Heart left ventricle (tissue), 16 donors: ENCODE measurements at regions not wholly inside any gene's neighbourhood (a gene's known extent, or its start where the extent isn't known, plus 50 kb on each side); places are given as distances from the start of the nearest gene placed in this dataset.

Source experiments
- ATAC-seq, 4 donors: fragments of 200-7000 bp; cut with Tn5 transposase; one replicate each; pipeline ENCODE4 v1.9.1; 2020 to 2022; ENCODE audit warnings: moderate library complexity in 4 of 4, mild to moderate bottlenecking in 3 of 4, moderate number of reproducible peaks in 1 of 4
- DNase-seq, 5 donors: peaks; one replicate each; pipeline ENCODE4 v3.0.0-alpha.2; 2020
- H3K27ac ChIP-seq, 12 donors: fragments of 200-600 bp; sonication (generic) in 4 of 12; one replicate each; pipeline versions ENCODE4 v1.5.0 to v1.8.0; 2016 to 2022; ENCODE audit warnings: mild to moderate bottlenecking in 2 of 12
- H3K27me3 ChIP-seq, 9 donors: fragments of 200-600 bp; sonication (generic) in 2 of 9; one replicate each; pipeline versions ENCODE4 v1.5.1 to v1.8.0; 2016 to 2022; ENCODE audit warnings: mild to moderate bottlenecking in 3 of 9
- H3K36me3 ChIP-seq, 9 donors: fragments of 200-600 bp; sonication (generic) in 2 of 9; one replicate each; pipeline versions ENCODE4 v1.5.0 to v1.8.0; 2018 to 2022; ENCODE audit warnings: mild to moderate bottlenecking in 2 of 9
- H3K4me1 ChIP-seq, 12 donors: fragments of 200-600 bp; sonication (generic) in 4 of 12; one replicate each; pipeline versions ENCODE4 v1.5.0 to v1.8.0; 2016 to 2022; ENCODE audit warnings: mild to moderate bottlenecking in 3 of 12
- H3K4me3 ChIP-seq, 12 donors: fragments of 200-600 bp; sonication (generic) in 4 of 12; one replicate each; pipeline versions ENCODE4 v1.5.0 to v1.8.0; 2017 to 2022; ENCODE audit warnings: mild to moderate bottlenecking in 9 of 12, moderate library complexity in 4 of 12
- H3K9me3 ChIP-seq, 12 donors: fragments of 200-600 bp; sonication (generic) in 4 of 12; one replicate each; pipeline versions ENCODE4 v1.5.0 to v1.8.0; 2016 to 2022; ENCODE audit warnings: mild to moderate bottlenecking in 1 of 12
- POLR2A ChIP-seq, 2 donors: fragments of 450-650 bp; IDR thresholded peaks; one replicate each; pipeline ENCODE4 v1.6.1; 2017; ENCODE audit warnings: antibody characterized with exemption in 2 of 2, mild to moderate bottlenecking in 2 of 2, moderate library complexity in 2 of 2
- WGBS, 4 donors: extraction: QIAGEN DNeasy Blood & Tissue Kit in 2 of 4; methylation state at CpG; one replicate each; pipeline versions ENCODE4 v1.1.5 to v1.1.7; 2013 to 2018; 5-methylcytosine and 5-hydroxymethylcytosine counted together
- intact Hi-C, 10 donors: fragments of 100-400 bp; cut with DNase I; formaldehyde crosslinking; loops; one replicate each; pipeline versions ENCODE4 v1.11.1 to v1.14.2; 2022
- TF ChIP-seq, protein P1 (sequence below), 12 donors: fragments of 200-600 bp; sonication (generic) in 4 of 12; IDR thresholded peaks; one replicate each; pipeline versions ENCODE4 v1.5.0 to v1.8.0; 2018 to 2022; ENCODE audit warnings: antibody characterized with exemption in 12 of 12, mild to moderate bottlenecking in 5 of 12
- donor health status: ischemic (EF 13 %, LVEDD 7.1; RV severe dilation, severe dysfunction).
- donor health status: healthy with polysubstance abuse.
- donor health status: DM: no; HTN: yes; CAD: no.
- donor health status: DM: no; HTN: no; CAD: no.
- donor health status: ischemic (EF 25% LVEDD 6.9; RV normal size, moderate dysfunction).
- donor health status: ischemic (EF 25% LVEDD 5.7; RV mildly dilated, moderate dysfunction).
- donor health status: healthy.
- donor health status: DM: yes; HTN: yes; CAD: no.
- donor health status: ischemic (EF 35%, LVEDD 5.7; RV mildly dilated, moderate dysfunction).
- donor health status: nonischemic (EF 11% LVEDD 7.7; RV severe dilation, severe dysfunction).
- donor health status: DM: yes; HTN: yes; CAD: no.
- donor health status: PGD.
- donor health status: ischemic (EF 29% LVEDD 5.4; RV normal size, mild dysfunction).
- donor health status: nonischemic (EF 23%, LVEDD 6.1; RV moderate dilation, normal function).

DNA sequence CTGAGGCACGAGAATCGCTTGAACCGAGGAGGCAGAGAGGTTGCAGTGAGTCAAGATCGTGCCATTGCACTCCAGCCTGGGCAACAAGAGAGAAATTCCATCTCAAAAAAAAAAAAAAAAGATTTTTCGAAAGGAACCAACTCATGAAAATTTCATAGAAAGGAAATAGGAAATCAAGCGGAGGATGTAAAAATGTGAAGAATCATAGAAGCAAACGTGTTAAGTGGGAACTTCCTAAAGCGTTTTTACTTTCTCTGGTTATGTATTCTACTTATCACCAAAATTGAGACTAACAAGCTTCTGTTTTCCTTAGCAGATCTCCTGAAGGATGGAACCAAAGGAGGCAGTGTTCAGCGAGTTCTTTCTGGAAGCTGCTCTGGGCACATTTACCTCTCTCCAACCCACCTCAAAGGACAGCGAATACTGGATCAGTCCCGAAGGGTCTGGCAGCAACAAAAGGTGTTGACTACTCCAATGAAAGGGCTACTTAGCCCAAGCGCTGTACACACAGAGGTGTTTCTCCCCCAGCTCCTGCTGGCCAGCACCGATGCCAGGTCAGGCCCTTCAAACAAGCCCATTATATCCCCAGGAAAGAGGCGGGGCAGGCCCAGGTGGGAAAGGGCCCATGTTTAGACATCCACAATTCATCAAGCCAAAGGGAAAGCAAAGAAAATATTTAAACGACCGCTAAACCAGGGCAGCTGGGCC lies 327.5 kb upstream of the JARID2 start:
- Histone ChIP-seq H3K9me3 (no peaks in the 10 kb centered on the region), H3K27ac (no peak overlapping the region), H3K4me3 (no peak overlapping the region), H3K27me3 (no peaks in the 10 kb centered on the region), H3K36me3 (no peaks in the 10 kb centered on the region), H3K4me1 (peaks cover 0 to 27% (median 7%) of the 10 kb centered on the region in 12 donors)
- intact Hi-C loops = no loop called here
- TF ChIP-seq, protein P1, sequence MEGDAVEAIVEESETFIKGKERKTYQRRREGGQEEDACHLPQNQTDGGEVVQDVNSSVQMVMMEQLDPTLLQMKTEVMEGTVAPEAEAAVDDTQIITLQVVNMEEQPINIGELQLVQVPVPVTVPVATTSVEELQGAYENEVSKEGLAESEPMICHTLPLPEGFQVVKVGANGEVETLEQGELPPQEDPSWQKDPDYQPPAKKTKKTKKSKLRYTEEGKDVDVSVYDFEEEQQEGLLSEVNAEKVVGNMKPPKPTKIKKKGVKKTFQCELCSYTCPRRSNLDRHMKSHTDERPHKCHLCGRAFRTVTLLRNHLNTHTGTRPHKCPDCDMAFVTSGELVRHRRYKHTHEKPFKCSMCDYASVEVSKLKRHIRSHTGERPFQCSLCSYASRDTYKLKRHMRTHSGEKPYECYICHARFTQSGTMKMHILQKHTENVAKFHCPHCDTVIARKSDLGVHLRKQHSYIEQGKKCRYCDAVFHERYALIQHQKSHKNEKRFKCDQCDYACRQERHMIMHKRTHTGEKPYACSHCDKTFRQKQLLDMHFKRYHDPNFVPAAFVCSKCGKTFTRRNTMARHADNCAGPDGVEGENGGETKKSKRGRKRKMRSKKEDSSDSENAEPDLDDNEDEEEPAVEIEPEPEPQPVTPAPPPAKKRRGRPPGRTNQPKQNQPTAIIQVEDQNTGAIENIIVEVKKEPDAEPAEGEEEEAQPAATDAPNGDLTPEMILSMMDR (IDR thresholded peaks at IDR 0.05) = no peak
- no peak for TF ChIP-seq POLR2A (IDR thresholded peaks at IDR 0.05)
- ATAC-seq (no peak), DNase-seq (no peak)
- WGBS, 4 donors = 90 to 94% (median 92%) methylated on average over 16 of the region's 16 CpGs

DNA sequence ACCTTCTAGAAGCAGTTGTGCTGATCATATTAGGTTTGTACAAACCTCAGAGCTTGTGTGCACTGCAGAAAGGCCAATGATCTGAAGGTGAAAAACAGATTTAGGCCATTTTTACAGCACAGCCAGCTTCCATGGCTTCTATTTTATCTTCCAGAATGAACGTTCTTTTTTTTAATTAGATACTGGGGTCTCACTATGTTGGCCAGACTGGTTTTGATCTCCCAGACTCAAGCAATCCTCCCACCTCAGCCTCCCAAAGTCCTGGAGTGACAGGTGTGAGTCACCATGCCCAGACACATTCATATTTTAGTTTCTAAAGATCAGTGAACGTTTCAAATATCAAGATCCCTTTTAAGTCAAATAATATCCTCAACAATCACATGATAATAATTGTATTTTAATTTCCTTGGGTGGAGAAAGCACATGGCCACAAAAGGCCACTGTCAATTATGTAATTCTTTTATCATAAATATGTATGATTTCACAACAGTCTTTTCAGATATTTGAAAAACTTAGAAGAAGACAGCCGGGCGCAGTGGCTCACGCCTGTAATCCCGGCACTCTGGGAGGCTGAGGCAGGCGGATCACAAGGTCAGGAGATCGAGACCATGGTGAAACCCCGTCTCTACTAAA lies 326.7 kb upstream of the JARID2 start:
- WGBS, 4 donors = 89 to 94% (median 94%) methylated on average over 9 of the region's 9 CpGs
- H3K36me3 ChIP-seq = no peaks in the 10 kb centered on the region
- ATAC-seq (no peak), DNase-seq (no peak)
- H3K9me3 ChIP-seq = no peaks in the 10 kb centered on the region
- no peak for TF ChIP-seq POLR2A (IDR thresholded peaks at IDR 0.05)
- TF ChIP-seq, protein P1 (IDR thresholded peaks at IDR 0.05) = no peak
- intact Hi-C loops = no loop called here
- H3K4me1 ChIP-seq = peaks cover 0 to 35% (median 7%) of the 10 kb centered on the region in 12 donors
- H3K27ac ChIP-seq = no peak overlapping the region
- H3K4me3 ChIP-seq = no peak overlapping the region
- no peaks in the 10 kb centered on the region for H3K27me3 ChIP-seq

DNA sequence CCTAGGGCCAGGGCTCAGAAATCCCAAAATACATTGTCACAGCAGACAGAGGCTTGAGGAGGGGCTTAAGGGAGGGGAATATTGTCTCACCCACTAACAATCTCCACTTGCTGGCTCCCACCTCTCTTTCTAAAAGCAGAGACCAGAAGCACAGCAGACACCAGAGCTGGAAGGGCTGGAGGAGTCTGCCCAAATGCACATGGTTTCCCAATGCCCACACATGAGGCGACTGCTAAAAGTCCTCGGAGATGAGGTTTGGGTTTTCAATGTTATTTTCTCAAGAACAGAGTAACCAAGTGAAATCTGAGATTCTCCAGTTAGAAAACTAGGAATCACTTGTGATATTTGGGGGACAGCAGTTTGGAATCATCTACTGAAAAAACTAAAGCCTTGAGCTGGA lies 325.6 kb upstream of the JARID2 start:
- Histone ChIP-seq H3K36me3 (no peaks in the 10 kb centered on the region), H3K4me3 (no peak overlapping the region), H3K4me1 (peaks cover 0 to 45% (median 7%) of the 10 kb centered on the region in 12 donors), H3K27me3 (no peaks in the 10 kb centered on the region), H3K9me3 (no peaks in the 10 kb centered on the region), H3K27ac (peak overlapping the region in 7 of 12 donors; percentile 13 to 86 (median 43))
- 96 to 100% (median 98%) methylated on average over 2 of the region's 2 CpGs for whole genome bisulfite sequencing, 4 donors
- intact Hi-C loops = no loop called here
- TF ChIP-seq, protein P1 (IDR thresholded peaks at IDR 0.05) = no peak
- TF ChIP-seq POLR2A (IDR thresholded peaks at IDR 0.05) = no peak
- DNase-seq (no peak), ATAC-seq (no peak)

DNA sequence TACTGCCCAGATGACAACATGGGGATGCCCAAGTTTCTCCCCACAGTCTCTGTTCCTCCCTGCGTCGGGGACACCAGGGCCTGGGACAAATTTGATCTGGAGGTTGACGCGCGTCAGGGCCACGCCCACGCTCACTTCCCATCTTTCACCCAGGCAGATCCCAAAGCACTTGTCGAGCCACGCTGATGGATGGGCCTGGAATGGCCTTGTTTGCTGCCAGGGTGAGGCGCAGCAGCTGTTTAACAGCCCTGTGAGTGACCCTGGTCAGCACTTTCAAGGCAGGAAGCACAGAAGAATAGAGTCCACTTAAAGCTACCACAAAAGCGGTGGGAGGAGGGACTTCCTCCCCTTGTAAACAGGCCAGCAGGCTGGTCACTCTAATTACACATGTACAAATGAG lies 324.7 kb upstream of the JARID2 start:
- 44 to 60% (median 53%) methylated on average over 11 of the region's 11 CpGs for WGBS, 4 donors
- ATAC-seq = peak; percentile 57 to 92 (median 86)
- Histone ChIP-seq H3K9me3 (no peaks in the 10 kb centered on the region), H3K27me3 (no peaks in the 10 kb centered on the region), H3K4me1 (peaks cover 0 to 52% (median 10%) of the 10 kb centered on the region in 12 donors), H3K36me3 (no peaks in the 10 kb centered on the region), H3K4me3 (peak overlapping the region in 1 of 12 donors; percentile 20), H3K27ac (peak overlapping the region in 11 of 12 donors; percentile 24 to 86 (median 48))
- DNase-seq = peak; percentile 59 to 85 (median 75)
- intact Hi-C loops = no loop called here
- TF ChIP-seq, protein P1 (IDR thresholded peaks at IDR 0.05) = peak in 6 of 12 donors; percentile 10 to 38 (median 17)
- TF ChIP-seq POLR2A (IDR thresholded peaks at IDR 0.05) = no peak
